Nephron (organoid): ENCODE measurements at regions not wholly inside any gene's neighbourhood (a gene's known extent, or its start where the extent isn't known, plus 50 kb on each side); places are given as distances from the start of the nearest gene placed in this dataset.

Experiments used
- H3K27ac Mint-ChIP-seq, 3 experiments: 2 replicates each; pipeline ENCODE4 v1.8.0; 2020; ENCODE audit warnings: mixed read lengths in 3 of 3, mild to moderate bottlenecking in 2 of 3, moderate library complexity in 1 of 3
- H3K27me3 Mint-ChIP-seq: 2 replicates; pipeline ENCODE4 v1.8.0; 2021; ENCODE audit warnings: low read depth, mild to moderate bottlenecking, moderate library complexity, mixed read lengths
- H3K36me3 Mint-ChIP-seq: 2 replicates; pipeline ENCODE4 v1.8.0; 2020; ENCODE audit warnings: low read depth, mixed read lengths
- H3K4me1 Mint-ChIP-seq: 2 replicates; pipeline ENCODE4 v1.8.0; 2020; ENCODE audit warnings: mixed read lengths
- H3K4me3 Mint-ChIP-seq, 3 experiments: 2 replicates each; pipeline ENCODE4 v1.8.0; 2020; ENCODE audit warnings: mild to moderate bottlenecking in 3 of 3, mixed read lengths in 3 of 3, moderate library complexity in 2 of 3
- H3K9me3 Mint-ChIP-seq: 2 replicates; pipeline ENCODE4 v1.8.0; 2020; ENCODE audit warnings: mixed read lengths
- CTCF ChIP-seq, 3 experiments: fragments of 200-600 bp; sonication (generic); IDR thresholded peaks; one replicate each; pipeline ENCODE4 v1.5.0; 2021; ENCODE audit warnings: antibody characterized with exemption in 3 of 3; ENCODE audit not compliant: unreplicated experiment in 3 of 3

GRCh38 chr15:87082581-87082980, 1002.9 kb downstream of the AGBL1 start:
- Mint-ChIP-seq H3K4me3 (no peak overlapping the region), H3K27ac (no peak overlapping the region), H3K9me3 (no peaks in the 10 kb centered on the region), H3K4me1 (no peaks in the 10 kb centered on the region), H3K36me3 (no peaks in the 10 kb centered on the region), H3K27me3 (peaks cover 4% of the 10 kb centered on the region)
- no peak for TF ChIP-seq CTCF (IDR thresholded peaks at IDR 0.05; ENCODE audit: unreplicated experiment in 3 of 3)

GRCh38 chr15:87080547-87080946, 1000.9 kb downstream of the AGBL1 start:
- no peaks in the 10 kb centered on the region for H3K4me1 Mint-ChIP-seq
- H3K27ac Mint-ChIP-seq: no peak overlapping the region
- H3K36me3 Mint-ChIP-seq: no peaks in the 10 kb centered on the region
- no peaks in the 10 kb centered on the region for H3K9me3 Mint-ChIP-seq
- no peak overlapping the region for H3K4me3 Mint-ChIP-seq
- peaks cover 4% of the 10 kb centered on the region for H3K27me3 Mint-ChIP-seq
- TF ChIP-seq CTCF (IDR thresholded peaks at IDR 0.05; ENCODE audit: unreplicated experiment in 3 of 3): no peak
